ENCODE measurements at regions not wholly inside any gene's neighbourhood (a gene's known extent, or its start where the extent isn't known, plus 50 kb on each side); places are given as distances from the start of the nearest gene placed in this dataset.

- DNase-seq, result no peak
These were observed 612.6 kb downstream of the GALR1 start for GRCh38 chr18:77862066-77862757.

- no peak for DNase-seq
These were observed 616.2 kb downstream of the GALR1 start for GRCh38 chr18:77865853-77866252.

GRCh38 chr18:77866351-77866750, 616.7 kb downstream of the GALR1 start:
- peak in 1 of 2 experiments; percentile 5 for DNase-seq

GRCh38 chr18:77870199-77870598, 620.6 kb downstream of the GALR1 start:
- DNase-seq, result no peak

GRCh38 chr18:77870894-77871293, 621.2 kb downstream of the GALR1 start:
- DNase-seq, result no peak

- no peak for DNase-seq
These were observed 622.5 kb downstream of the GALR1 start for GRCh38 chr18:77872166-77872565.

GRCh38 chr18:77876319-77876865, 626.7 kb downstream of the GALR1 start:
- DNase-seq, result peak; percentile 54 to 84

GRCh38 chr18:77879829-77880228, 630.2 kb downstream of the GALR1 start:
- no peak for DNase-seq

GRCh38 chr18:77884454-77884853, 634.8 kb downstream of the GALR1 start:
- DNase-seq, result no peak

- DNase-seq, result no peak
These were observed 644.4 kb downstream of the GALR1 start for GRCh38 chr18:77894060-77894459.

GRCh38 chr18:77895250-77895649, 645.6 kb downstream of the GALR1 start:
- DNase-seq, result no peak

- DNase-seq, result no peak
These were observed 647.1 kb downstream of the GALR1 start for GRCh38 chr18:77896586-77897252.

- DNase-seq, result no peak
These were observed 648.0 kb downstream of the GALR1 start for GRCh38 chr18:77897606-77898005.

- DNase-seq, result peak in 1 of 2 experiments; percentile 63
These were observed 650.5 kb downstream of the GALR1 start for GRCh38 chr18:77899972-77900754.

- DNase-seq, result no peak
These were observed 655.4 kb downstream of the GALR1 start for GRCh38 chr18:77905011-77905410.

GRCh38 chr18:77905449-77906055, 655.9 kb downstream of the GALR1 start:
- no peak for DNase-seq

- no peak for DNase-seq
These were observed 656.6 kb downstream of the GALR1 start for GRCh38 chr18:77906103-77906892.

GRCh38 chr18:77910347-77910746, 660.7 kb downstream of the GALR1 start:
- DNase-seq, result no peak

- peak; percentile 57 to 85 for DNase-seq
These were observed 662.4 kb downstream of the GALR1 start for GRCh38 chr18:77911971-77912605.

- DNase-seq, result no peak
These were observed 669.1 kb downstream of the GALR1 start for GRCh38 chr18:77918730-77919129.

- no peak for DNase-seq
These were observed 670.3 kb downstream of the GALR1 start for GRCh38 chr18:77919923-77920322.

- no peak for DNase-seq
These were observed 685.7 kb downstream of the GALR1 start for GRCh38 chr18:77935342-77935741.

Data from NCI-H524 (cell line).